H9 (cell line): ENCODE measurements at regions not wholly inside any gene's neighbourhood (a gene's known extent, or its start where the extent isn't known, plus 50 kb on each side); places are given as distances from the start of the nearest gene placed in this dataset.

Source experiments
- DNase-seq: peaks from one replicate; pipeline ENCODE4 v3.0.0-alpha.2; 2017
- H2AFZ ChIP-seq: one replicate; pipeline ENCODE4 v1.6.1; 2013; ENCODE audit warnings: mild to moderate bottlenecking, low read length, control low read depth, moderate library complexity
- H2AK5ac ChIP-seq: 2 replicates; pipeline ENCODE4 v1.6.1; 2013; ENCODE audit warnings: low read length, control low read depth, mixed read lengths; ENCODE audit not compliant: insufficient read length
- H2BK120ac ChIP-seq: one replicate; pipeline ENCODE4 v1.6.1; 2013; ENCODE audit warnings: low read depth, mild to moderate bottlenecking, low read length, control low read depth, inconsistent platforms; ENCODE audit not compliant: poor library complexity, severe bottlenecking
- H2BK12ac ChIP-seq: 2 replicates; pipeline ENCODE4 v1.6.1; 2013; ENCODE audit warnings: low read length, control low read depth, mixed read lengths, low read depth; ENCODE audit not compliant: insufficient read length
- H2BK15ac ChIP-seq: 2 replicates; pipeline ENCODE4 v1.6.1; 2013; ENCODE audit warnings: low read depth, low read length, control low read depth
- H2BK20ac ChIP-seq: one replicate; pipeline ENCODE4 v1.6.1; 2013; ENCODE audit warnings: low read depth, mild to moderate bottlenecking, low read length, control low read depth, inconsistent platforms; ENCODE audit not compliant: poor library complexity, severe bottlenecking
- H2BK5ac ChIP-seq: 2 replicates; pipeline ENCODE4 v1.6.1; 2013; ENCODE audit warnings: low read length, control low read depth, mixed read lengths; ENCODE audit not compliant: insufficient read length
- H3K14ac ChIP-seq: 2 replicates; pipeline ENCODE4 v1.6.1; 2013; ENCODE audit warnings: low read length, control low read depth; ENCODE audit not compliant: insufficient read depth
- H3K18ac ChIP-seq: 2 replicates; pipeline ENCODE4 v1.6.1; 2013; ENCODE audit warnings: low read depth, mild to moderate bottlenecking, mixed read lengths, low read length, control low read depth; ENCODE audit not compliant: insufficient read length
- H3K23ac ChIP-seq: 2 replicates; pipeline ENCODE4 v1.6.1; 2013; ENCODE audit warnings: low read length, control low read depth, mixed read lengths, low read depth; ENCODE audit not compliant: insufficient read length
- H3K23me2 ChIP-seq: 2 replicates; pipeline ENCODE4 v1.6.1; 2013; ENCODE audit warnings: low read depth, mild to moderate bottlenecking, mixed read lengths, low read length, control low read depth; ENCODE audit not compliant: insufficient read length, poor library complexity, severe bottlenecking
- H3K27ac ChIP-seq: 2 replicates; pipeline ENCODE4 v1.5.1; 2013; ENCODE audit warnings: low read length, control low read depth, mixed read lengths, low read depth; ENCODE audit not compliant: insufficient read length
- H3K27me3 ChIP-seq: 2 replicates; pipeline ENCODE4 v1.6.1; 2013; ENCODE audit warnings: low read length, control low read depth, inconsistent platforms; ENCODE audit not compliant: insufficient read depth
- H3K4ac ChIP-seq: 2 replicates; pipeline ENCODE4 v1.6.1; 2013; ENCODE audit warnings: low read depth, mild to moderate bottlenecking, control low read depth, inconsistent platforms, low read length, moderate library complexity
- H3K4me1 ChIP-seq: 2 replicates; pipeline ENCODE4 v1.6.1; 2013; ENCODE audit warnings: low read length, control low read depth, inconsistent platforms; ENCODE audit not compliant: insufficient read depth
- H3K4me2 ChIP-seq: 2 replicates; pipeline ENCODE4 v1.6.1; 2013; ENCODE audit warnings: low read length, control low read depth, mixed read lengths; ENCODE audit not compliant: insufficient read length, insufficient read depth
- H3K56ac ChIP-seq: 2 replicates; pipeline ENCODE4 v1.6.1; 2013; ENCODE audit warnings: low read depth, mild to moderate bottlenecking, mixed read lengths, low read length, control low read depth; ENCODE audit not compliant: insufficient read length
- H3K79me1 ChIP-seq: 2 replicates; pipeline ENCODE4 v1.6.1; 2013; ENCODE audit warnings: low read depth, mild to moderate bottlenecking, moderate library complexity, low read length, control low read depth, inconsistent platforms; ENCODE audit not compliant: insufficient read depth, poor library complexity, severe bottlenecking
- H3K79me2 ChIP-seq: 2 replicates; pipeline ENCODE4 v1.6.1; 2013; ENCODE audit warnings: low read length, control low read depth, inconsistent platforms; ENCODE audit not compliant: insufficient read depth
- H3K9ac ChIP-seq: 2 replicates; pipeline ENCODE4 v1.6.1; 2013; ENCODE audit warnings: low read length, control low read depth, mixed read lengths; ENCODE audit not compliant: insufficient read length; ENCODE audit errors: extremely low read depth
- H3K9me3 ChIP-seq: one replicate; pipeline ENCODE4 v1.6.1; 2013; ENCODE audit warnings: low read depth, low read length, inconsistent platforms; ENCODE audit not compliant: control insufficient read depth
- H3T11ph ChIP-seq: one replicate; pipeline ENCODE4 v1.6.1; 2013; ENCODE audit warnings: mild to moderate bottlenecking, low read length, control low read depth, inconsistent platforms
- H4K20me1 ChIP-seq: one replicate; pipeline ENCODE4 v1.6.1; 2013; ENCODE audit not compliant: control insufficient read depth, insufficient read length, insufficient read depth
- H4K5ac ChIP-seq: 2 replicates; pipeline ENCODE4 v1.6.1; 2013; ENCODE audit warnings: low read depth, mild to moderate bottlenecking, mixed read lengths, low read length, control low read depth; ENCODE audit not compliant: insufficient read length
- H4K8ac ChIP-seq: replicated peaks from 2 replicates; pipeline ENCODE4 v1.6.1; 2013; ENCODE audit warnings: low read length, control low read depth, mixed read lengths, low read depth; ENCODE audit not compliant: insufficient read length
- H4K91ac ChIP-seq: 2 replicates; pipeline ENCODE4 v1.6.1; 2013; ENCODE audit warnings: low read depth, mild to moderate bottlenecking, moderate library complexity, mixed read lengths, low read length, control low read depth; ENCODE audit not compliant: insufficient read length
- H3K27ac Mint-ChIP-seq, 3 experiments: 2 replicates in 2 of 3; 3 replicates in 1 of 3; pipeline ENCODE4 v1.8.0; 2020 to 2021; ENCODE audit warnings: mixed read lengths in 3 of 3, mild to moderate bottlenecking in 1 of 3, moderate library complexity in 1 of 3
- H3K27me3 Mint-ChIP-seq: 2 replicates; pipeline ENCODE4 v1.8.0; 2021; ENCODE audit warnings: low read depth, mild to moderate bottlenecking, moderate library complexity, mixed read lengths
- H3K36me3 Mint-ChIP-seq, 3 experiments: 2 replicates in 2 of 3; 3 replicates in 1 of 3; pipeline ENCODE4 v1.8.0; 2020 to 2021; ENCODE audit warnings: low read depth in 3 of 3, mixed read lengths in 3 of 3; ENCODE audit not compliant: insufficient read depth in 1 of 3
- H3K4me1 Mint-ChIP-seq, 2 experiments: 2 replicates each; pipeline ENCODE4 v1.8.0; 2020; ENCODE audit warnings: mixed read lengths in 2 of 2
- H3K4me3 Mint-ChIP-seq, 2 experiments: 2 replicates in 1 of 2; 3 replicates in 1 of 2; pipeline ENCODE4 v1.8.0; 2020 to 2021; ENCODE audit warnings: mild to moderate bottlenecking in 2 of 2, mixed read lengths in 2 of 2, moderate library complexity in 1 of 2
- H3K9me3 Mint-ChIP-seq, 2 experiments: 2 replicates in 1 of 2; 3 replicates in 1 of 2; pipeline ENCODE4 v1.8.0; 2020; ENCODE audit warnings: mild to moderate bottlenecking in 2 of 2, mixed read lengths in 2 of 2, moderate library complexity in 1 of 2
- CTCF ChIP-seq: fragments of 200-600 bp; sonication (generic); conservative IDR thresholded peaks from 3 replicates; pipeline ENCODE4 v1.8.0; 2021; ENCODE audit warnings: antibody characterized with exemption, mild to moderate bottlenecking
- WGBS: extraction: QIAGEN DNeasy Blood & Tissue Kit; methylation state at CpG from one replicate; pipeline ENCODE4 v1.1.7; 2013; ENCODE audit warnings: missing lambda C conversion rate, low lambda C conversion rate, mixed read lengths; ENCODE audit not compliant: insufficient read length; ENCODE audit errors: extremely low coverage; 5-methylcytosine and 5-hydroxymethylcytosine counted together

- no peak for DNase-seq
- Mint-ChIP-seq H3K9me3 (no peaks in the 10 kb centered on the region), H3K27me3 (no peaks in the 10 kb centered on the region), H3K4me3 (no peak overlapping the region), H3K4me1 (peaks cover 3 to 5% of the 10 kb centered on the region in 2 experiments; a peak in 3 of 4 replicates), H3K36me3 (no peaks in the 10 kb centered on the region), H3K27ac (no peak overlapping the region)
- Histone ChIP-seq H2AK5ac (no peak overlapping the region), H3K9me3 (no peaks in the 10 kb centered on the region), H4K8ac (no peak overlapping the region), H2AFZ (no peak overlapping the region), H3K79me1 (no peaks in the 10 kb centered on the region), H3K18ac (no peak overlapping the region), H4K20me1 (no peaks in the 10 kb centered on the region), H4K5ac (no peak overlapping the region), H3K4ac (no peak overlapping the region), H2BK5ac (no peak overlapping the region), H4K91ac (no peak overlapping the region), H3K27ac (no peak overlapping the region), H3K23me2 (no peaks in the 10 kb centered on the region), H3K79me2 (no peaks in the 10 kb centered on the region), H3K23ac (no peak overlapping the region), H2BK12ac (no peak overlapping the region), H2BK15ac (no peak overlapping the region), H3K56ac (no peak overlapping the region), H3K27me3 (no peaks in the 10 kb centered on the region), H3K4me2 (no peak overlapping the region), H3K14ac (no peak overlapping the region), H2BK20ac (no peak overlapping the region), H3T11ph (no peak overlapping the region), H2BK120ac (no peak overlapping the region), H3K4me1 (no peaks in the 10 kb centered on the region), H3K9ac (no peak overlapping the region)
- WGBS = no CpG with 5 or more reads among the region's 2 CpGs
- TF ChIP-seq CTCF = no peak
Measured at GRCh38 chr1:239732770-239733169, 346.4 kb downstream of the CHRM3 start.
